DND-41 (cell line): ENCODE measurements at regions not wholly inside any gene's neighbourhood (a gene's known extent, or its start where the extent isn't known, plus 50 kb on each side); places are given as distances from the start of the nearest gene placed in this dataset.

Source experiments
- ATAC-seq: fragments of 200-7000 bp; cut with Tn5 transposase; 3 replicates; pipeline ENCODE4 v1.9.1; 2021; ENCODE audit warnings: low read depth; ENCODE audit not compliant: insufficient read depth
- DNase-seq: peaks from one replicate; pipeline ENCODE4 v3.0.0-alpha.2; 2020
- H2AFZ ChIP-seq: 2 replicates; pipeline ENCODE4 v1.6.0; 2012; ENCODE audit warnings: low read depth, low read length
- H3K27ac ChIP-seq: 2 replicates; pipeline ENCODE4 v1.5.1; 2012; ENCODE audit warnings: low read length, inconsistent platforms
- H3K27me3 ChIP-seq: fragments of 200-600 bp; sonication (generic); 2 replicates; pipeline ENCODE4 v1.6.0; 2012; ENCODE audit warnings: low read length, mild to moderate bottlenecking, inconsistent platforms; ENCODE audit not compliant: insufficient read depth, poor library complexity
- H3K36me3 ChIP-seq: 2 replicates; pipeline ENCODE4 v1.5.1; 2012; ENCODE audit warnings: low read length, inconsistent platforms; ENCODE audit not compliant: insufficient read depth
- H3K4me1 ChIP-seq: 2 replicates; pipeline ENCODE4 v1.5.1; 2012; ENCODE audit warnings: mild to moderate bottlenecking, low read length; ENCODE audit not compliant: insufficient read depth
- H3K4me2 ChIP-seq: 2 replicates; pipeline ENCODE4 v1.6.0; 2012; ENCODE audit warnings: mild to moderate bottlenecking, moderate library complexity, low read length, inconsistent platforms; ENCODE audit not compliant: insufficient read depth
- H3K4me3 ChIP-seq, 2 experiments: fragments of 200-600 bp in 1 of 2; shearing (Covaris generic) in 1 of 2; 2 replicates each; pipeline ENCODE4 v1.5.1; 2012 to 2016; ENCODE audit warnings: inconsistent platforms in 2 of 2, low read length in 2 of 2, mild to moderate bottlenecking in 2 of 2, low read depth in 1 of 2, moderate library complexity in 1 of 2
- H3K79me2 ChIP-seq: 2 replicates; pipeline ENCODE4 v1.6.0; 2012; ENCODE audit warnings: low read length, inconsistent platforms; ENCODE audit not compliant: insufficient read depth
- H3K9ac ChIP-seq: 2 replicates; pipeline ENCODE4 v1.6.0; 2012; ENCODE audit warnings: low read depth, mild to moderate bottlenecking, inconsistent platforms, low read length, moderate library complexity
- H3K9me3 ChIP-seq: 2 replicates; pipeline ENCODE4 v1.5.1; 2012; ENCODE audit warnings: low read length, moderate library complexity, mild to moderate bottlenecking, inconsistent platforms; ENCODE audit not compliant: insufficient read depth, severe bottlenecking
- H4K20me1 ChIP-seq: 2 replicates; pipeline ENCODE4 v1.6.0; 2012; ENCODE audit warnings: low read length; ENCODE audit not compliant: insufficient read depth
- CTCF ChIP-seq: IDR thresholded peaks from 2 replicates; pipeline ENCODE4 v1.5.1; 2012; ENCODE audit warnings: borderline replicate concordance, low read length, moderate library complexity, mild to moderate bottlenecking; ENCODE audit not compliant: poor library complexity, severe bottlenecking; ENCODE audit errors: extremely low read depth
- EZH2 ChIP-seq: IDR thresholded peaks from 3 replicates; pipeline ENCODE4 v1.6.1; 2012; ENCODE audit warnings: borderline replicate concordance, low read depth, mild to moderate bottlenecking, moderate library complexity, low read length, inconsistent platforms; ENCODE audit not compliant: severe bottlenecking

- Histone ChIP-seq H3K27ac (no peak overlapping the region), H3K9me3 (no peaks in the 10 kb centered on the region), H4K20me1 (no peaks in the 10 kb centered on the region), H3K9ac (no peak overlapping the region), H3K27me3 (no peaks in the 10 kb centered on the region), H2AFZ (no peak overlapping the region), H3K79me2 (no peaks in the 10 kb centered on the region), H3K4me2 (no peak overlapping the region), H3K36me3 (no peaks in the 10 kb centered on the region), H3K4me1 (peaks cover 9% of the 10 kb centered on the region; the same call in 1 of the 2 replicates), H3K4me3 (no peak overlapping the region)
- ATAC-seq (no peak), DNase-seq (no peak)
- no peak for TF ChIP-seq EZH2
Measured at GRCh38 chr3:177812492-177812891, 615.2 kb upstream of the TBL1XR1 start.

- H2AFZ ChIP-seq = no peak overlapping the region
- TF ChIP-seq EZH2 = no peak
- no peak for TF ChIP-seq CTCF
- H3K4me2 ChIP-seq = no peak overlapping the region
- no peaks in the 10 kb centered on the region for H3K79me2 ChIP-seq
- H3K9me3 ChIP-seq = no peaks in the 10 kb centered on the region
- peaks cover 9% of the 10 kb centered on the region; the same call in 1 of the 2 replicates for H3K4me1 ChIP-seq
- ATAC-seq (no peak), DNase-seq (no peak)
- no peak overlapping the region for H3K9ac ChIP-seq
- no peak overlapping the region for H3K4me3 ChIP-seq
- H3K27ac ChIP-seq = no peak overlapping the region
- no peaks in the 10 kb centered on the region for H3K27me3 ChIP-seq
- H3K36me3 ChIP-seq = no peaks in the 10 kb centered on the region
- H4K20me1 ChIP-seq = no peaks in the 10 kb centered on the region
Measured at GRCh38 chr3:177813322-177813721, 616.0 kb upstream of the TBL1XR1 start.

- H2AFZ ChIP-seq = no peak overlapping the region
- ATAC-seq (no peak), DNase-seq (no peak)
- H3K4me3 ChIP-seq = no peak overlapping the region
- no peaks in the 10 kb centered on the region for H3K9me3 ChIP-seq
- H3K79me2 ChIP-seq = no peaks in the 10 kb centered on the region
- H3K9ac ChIP-seq = no peak overlapping the region
- no peaks in the 10 kb centered on the region for H3K27me3 ChIP-seq
- TF ChIP-seq CTCF (peak; percentile 30), EZH2 (no peak)
- no peak overlapping the region for H3K27ac ChIP-seq
- H3K4me2 ChIP-seq = no peak overlapping the region
- H3K36me3 ChIP-seq = no peaks in the 10 kb centered on the region
- H4K20me1 ChIP-seq = no peaks in the 10 kb centered on the region
- no peaks in the 10 kb centered on the region for H3K4me1 ChIP-seq
Measured at GRCh38 chr3:177816667-177817208, 619.5 kb upstream of the TBL1XR1 start.

- H3K79me2 ChIP-seq = no peaks in the 10 kb centered on the region
- TF ChIP-seq EZH2 (no peak), CTCF (no peak)
- ATAC-seq (no peak), DNase-seq (no peak)
- H3K27me3 ChIP-seq = no peaks in the 10 kb centered on the region
- H3K4me2 ChIP-seq = no peak overlapping the region
- H3K4me3 ChIP-seq = no peak overlapping the region
- no peaks in the 10 kb centered on the region for H3K9me3 ChIP-seq
- H4K20me1 ChIP-seq = no peaks in the 10 kb centered on the region
- no peak overlapping the region for H2AFZ ChIP-seq
- H3K4me1 ChIP-seq = no peaks in the 10 kb centered on the region
- no peak overlapping the region for H3K9ac ChIP-seq
- no peak overlapping the region for H3K27ac ChIP-seq
- H3K36me3 ChIP-seq = no peaks in the 10 kb centered on the region
Measured at GRCh38 chr3:177817751-177818150, 620.5 kb upstream of the TBL1XR1 start.
